ENCODE measurements at regions not wholly inside any gene's neighbourhood (a gene's known extent, or its start where the extent isn't known, plus 50 kb on each side); places are given as distances from the start of the nearest gene placed in this dataset.

GRCh38 chr14:58862416-58863160 lies 224.8 kb downstream of the DACT1 start:
- Histone ChIP-seq H3K27me3 (no peaks in the 10 kb centered on the region), H3K36me3 (no peaks in the 10 kb centered on the region), H3K9me3 (no peaks in the 10 kb centered on the region), H3K4me3 (ENCODE audit: low read depth in 1 of 2, low read length in 1 of 2) (no peak overlapping the region), H3K4me1 (ENCODE audit: control insufficient read depth in 1 of 2, insufficient read depth in 1 of 2, low read depth in 1 of 2, low read length in 1 of 2) (no peaks in the 10 kb centered on the region), H3K27ac (no peak overlapping the region)
- TF ChIP-seq CTCF (IDR thresholded peaks at IDR 0.05) = no peak

- no peaks in the 10 kb centered on the region for H3K36me3 ChIP-seq
- no peak overlapping the region for H3K27ac ChIP-seq
- H3K4me3 ChIP-seq (ENCODE audit: low read depth in 1 of 2, low read length in 1 of 2) = no peak overlapping the region
- no peak for TF ChIP-seq CTCF (IDR thresholded peaks at IDR 0.05)
- no peaks in the 10 kb centered on the region for H3K9me3 ChIP-seq
- H3K27me3 ChIP-seq = no peaks in the 10 kb centered on the region
- H3K4me1 ChIP-seq (ENCODE audit: control insufficient read depth in 1 of 2, insufficient read depth in 1 of 2, low read depth in 1 of 2, low read length in 1 of 2) = no peaks in the 10 kb centered on the region
Measured at GRCh38 chr14:58863661-58864345, 226.0 kb downstream of the DACT1 start.

- no peaks in the 10 kb centered on the region for H3K9me3 ChIP-seq
- no peaks in the 10 kb centered on the region for H3K27me3 ChIP-seq
- no peak for TF ChIP-seq CTCF (IDR thresholded peaks at IDR 0.05)
- no peaks in the 10 kb centered on the region for H3K4me1 ChIP-seq (ENCODE audit: control insufficient read depth in 1 of 2, insufficient read depth in 1 of 2, low read depth in 1 of 2, low read length in 1 of 2)
- no peak overlapping the region for H3K27ac ChIP-seq
- no peak overlapping the region for H3K4me3 ChIP-seq (ENCODE audit: low read depth in 1 of 2, low read length in 1 of 2)
- H3K36me3 ChIP-seq = no peaks in the 10 kb centered on the region
Measured at GRCh38 chr14:58864751-58865513, 227.2 kb downstream of the DACT1 start.

- no peaks in the 10 kb centered on the region for H3K36me3 ChIP-seq
- no peak for TF ChIP-seq CTCF (IDR thresholded peaks at IDR 0.05)
- H3K27me3 ChIP-seq = no peaks in the 10 kb centered on the region
- H3K27ac ChIP-seq = no peak overlapping the region
- no peaks in the 10 kb centered on the region for H3K9me3 ChIP-seq
- H3K4me3 ChIP-seq (ENCODE audit: low read depth in 1 of 2, low read length in 1 of 2) = no peak overlapping the region
- H3K4me1 ChIP-seq (ENCODE audit: control insufficient read depth in 1 of 2, insufficient read depth in 1 of 2, low read depth in 1 of 2, low read length in 1 of 2) = no peaks in the 10 kb centered on the region
Measured at GRCh38 chr14:58865514-58866281, 227.9 kb downstream of the DACT1 start.

GRCh38 chr14:58866391-58866790 lies 228.6 kb downstream of the DACT1 start:
- no peak overlapping the region for H3K27ac ChIP-seq
- H3K4me3 ChIP-seq (ENCODE audit: low read depth in 1 of 2, low read length in 1 of 2) = no peak overlapping the region
- no peaks in the 10 kb centered on the region for H3K36me3 ChIP-seq
- no peaks in the 10 kb centered on the region for H3K9me3 ChIP-seq
- no peaks in the 10 kb centered on the region for H3K27me3 ChIP-seq
- H3K4me1 ChIP-seq (ENCODE audit: control insufficient read depth in 1 of 2, insufficient read depth in 1 of 2, low read depth in 1 of 2, low read length in 1 of 2) = no peaks in the 10 kb centered on the region
- no peak for TF ChIP-seq CTCF (IDR thresholded peaks at IDR 0.05)
